Thymus (tissue), 11 donors: ENCODE measurements at regions not wholly inside any gene's neighbourhood (a gene's known extent, or its start where the extent isn't known, plus 50 kb on each side); places are given as distances from the start of the nearest gene placed in this dataset.
"Not testable (repeated sequence)": the region's sequence is repeated elsewhere in the genome, so short reads cannot be mapped to it uniquely, and the experiment has no call there.

Source experiments
- DNase-seq, 9 donors: peaks; one replicate each; pipeline ENCODE4 v3.0.0-alpha.2; 2013; ENCODE audit warnings: low spot score in 9 of 9, low read depth in 6 of 9, missing footprints in 1 of 9
- H3K27ac ChIP-seq, 2 donors: one replicate each; pipeline ENCODE4 v1.5.1; 2013; ENCODE audit warnings: control low read depth in 1 of 2, low read depth in 1 of 2, low read length in 1 of 2, mild to moderate bottlenecking in 1 of 2, moderate library complexity in 1 of 2
- H3K27me3 ChIP-seq, 2 donors: one replicate each; pipeline ENCODE4 v1.5.1; 2013; ENCODE audit warnings: low read length in 1 of 2; ENCODE audit not compliant: control insufficient read depth in 2 of 2, insufficient read depth in 1 of 2
- H3K36me3 ChIP-seq, 2 donors: one replicate each; pipeline ENCODE4 v1.5.1; 2013; ENCODE audit warnings: low read length in 1 of 2, mild to moderate bottlenecking in 1 of 2, moderate library complexity in 1 of 2; ENCODE audit not compliant: control insufficient read depth in 2 of 2, insufficient read depth in 2 of 2
- H3K4me1 ChIP-seq, 2 donors: one replicate each; pipeline ENCODE4 v1.5.1; 2013; ENCODE audit warnings: low read length in 2 of 2; ENCODE audit not compliant: control insufficient read depth in 2 of 2, insufficient read depth in 2 of 2
- H3K4me3 ChIP-seq, 2 donors: one replicate each; pipeline ENCODE4 v1.5.1; 2013; ENCODE audit warnings: low read length in 2 of 2, control low read depth in 1 of 2, mild to moderate bottlenecking in 1 of 2
- H3K9me3 ChIP-seq, 2 donors: one replicate each; pipeline ENCODE4 v1.5.1; 2013; ENCODE audit warnings: low read length in 1 of 2, mild to moderate bottlenecking in 1 of 2; ENCODE audit not compliant: control insufficient read depth in 2 of 2, insufficient read depth in 1 of 2
- WGBS: extraction: QIAGEN DNeasy Blood & Tissue Kit; methylation state at CpG from one replicate; pipeline ENCODE4 v1.1.7; 2013; 5-methylcytosine and 5-hydroxymethylcytosine counted together
- donor health status: healthy.

GRCh38 chr19:13637664-13638063 is 126.7 kb upstream of the MRI1 start:
- 94% methylated on average over 6 of the region's 6 CpGs for WGBS
- Histone ChIP-seq H3K4me3 (no peak overlapping the region), H3K9me3 (no peaks in the 10 kb centered on the region), H3K27ac (no peak overlapping the region), H3K27me3 (no peaks in the 10 kb centered on the region), H3K36me3 (no peaks in the 10 kb centered on the region), H3K4me1 (no peaks in the 10 kb centered on the region)
- no peak for DNase-seq

- Histone ChIP-seq H3K4me1 (no peaks in the 10 kb centered on the region), H3K9me3 (no peaks in the 10 kb centered on the region), H3K4me3 (no peak overlapping the region), H3K27ac (no peak overlapping the region), H3K27me3 (no peaks in the 10 kb centered on the region), H3K36me3 (no peaks in the 10 kb centered on the region)
- no peak for DNase-seq
- WGBS, result 87% methylated on average over 6 of the region's 6 CpGs
Measured at GRCh38 chr19:13634658-13635057, 128.4 kb upstream of the CACNA1A start.

GRCh38 chr19:13633522-13633922 is 127.2 kb upstream of the CACNA1A start:
- H3K9me3 ChIP-seq, result no peaks in the 10 kb centered on the region
- H3K36me3 ChIP-seq, result no peaks in the 10 kb centered on the region
- no peaks in the 10 kb centered on the region for H3K27me3 ChIP-seq
- 88% methylated on average over 1 of the region's 1 CpG for WGBS
- no peaks in the 10 kb centered on the region for H3K4me1 ChIP-seq
- H3K27ac ChIP-seq, result no peak overlapping the region
- DNase-seq, result no peak
- H3K4me3 ChIP-seq, result no peak overlapping the region

GRCh38 chr19:13633109-13633508 is 126.8 kb upstream of the CACNA1A start:
- Histone ChIP-seq H3K4me1 (no peaks in the 10 kb centered on the region), H3K27me3 (no peaks in the 10 kb centered on the region), H3K4me3 (no peak overlapping the region), H3K27ac (no peak overlapping the region), H3K36me3 (no peaks in the 10 kb centered on the region), H3K9me3 (no peaks in the 10 kb centered on the region)
- no peak for DNase-seq
- 44% methylated on average over 6 of the region's 6 CpGs for WGBS

GRCh38 chr19:13632164-13632563 is 125.9 kb upstream of the CACNA1A start:
- not testable (repeated sequence) for DNase-seq, H3K27ac ChIP-seq

GRCh38 chr19:13629687-13630357 is 123.5 kb upstream of the CACNA1A start:
- Histone ChIP-seq H3K27ac (no peak overlapping the region), H3K4me3 (no peak overlapping the region), H3K9me3 (no peaks in the 10 kb centered on the region), H3K27me3 (no peaks in the 10 kb centered on the region), H3K4me1 (no peaks in the 10 kb centered on the region), H3K36me3 (no peaks in the 10 kb centered on the region)
- DNase-seq, result no peak
- 88% methylated on average over 6 of the region's 6 CpGs for WGBS

More at GRCh38 chr19:13632164-13632563, 125.9 kb upstream of the CACNA1A start:
- H3K4me3 ChIP-seq, H3K9me3 ChIP-seq, H3K36me3 ChIP-seq, H3K27me3 ChIP-seq, H3K4me1 ChIP-seq: not testable (repeated sequence)
- 92% methylated on average over 7 of the region's 7 CpGs for WGBS

GRCh38 chr19:13627531-13627930 is 121.3 kb upstream of the CACNA1A start:
- 89% methylated on average over 5 of the region's 5 CpGs for WGBS

GRCh38 chr19:13623716-13624710 is 117.7 kb upstream of the CACNA1A start:
- H3K4me3 ChIP-seq, result no peak overlapping the region
- H3K27me3 ChIP-seq, result peaks cover 3 to 20% of the 10 kb centered on the region in 2 donors
- WGBS, result 40% methylated on average over 28 of the region's 28 CpGs

More at GRCh38 chr19:13627531-13627930, 121.3 kb upstream of the CACNA1A start:
- H3K36me3 ChIP-seq, result no peaks in the 10 kb centered on the region
- DNase-seq, result no peak
- no peaks in the 10 kb centered on the region for H3K4me1 ChIP-seq
- H3K9me3 ChIP-seq, result no peaks in the 10 kb centered on the region
- H3K27ac ChIP-seq, result no peak overlapping the region
- H3K4me3 ChIP-seq, result no peak overlapping the region
- H3K27me3 ChIP-seq, result peaks cover 3 to 19% of the 10 kb centered on the region in 2 donors

More at GRCh38 chr19:13623716-13624710, 117.7 kb upstream of the CACNA1A start:
- Histone ChIP-seq H3K4me1 (no peaks in the 10 kb centered on the region), H3K9me3 (no peaks in the 10 kb centered on the region), H3K27ac (no peak overlapping the region), H3K36me3 (no peaks in the 10 kb centered on the region)
- no peak for DNase-seq
